IPS-NIHi11 (cell line): ENCODE measurements at regions not wholly inside any gene's neighbourhood (a gene's known extent, or its start where the extent isn't known, plus 50 kb on each side); places are given as distances from the start of the nearest gene placed in this dataset.
"Not testable (repeated sequence)": the region's sequence is repeated elsewhere in the genome, so short reads cannot be mapped to it uniquely, and the experiment has no call there.

Experiments used
- DNase-seq: peaks from one replicate; pipeline ENCODE4 v3.0.0; 2012; ENCODE audit warnings: mixed read lengths, low spot score

GRCh38 chr4:9110700-9111099 lies 59.5 kb upstream of the FAM90A26 start:
- not testable (repeated sequence) for DNase-seq

- DNase-seq, result not testable (repeated sequence)
Measured at GRCh38 chr4:9103148-9103524, 67.1 kb upstream of the FAM90A26 start.

GRCh38 chr4:9102471-9103147 lies 67.6 kb upstream of the FAM90A26 start:
- not testable (repeated sequence) for DNase-seq

GRCh38 chr4:9096330-9096729 lies 73.9 kb upstream of the FAM90A26 start:
- not testable (repeated sequence) for DNase-seq

- not testable (repeated sequence) for DNase-seq
Measured at GRCh38 chr4:9078796-9079195, 91.4 kb upstream of the FAM90A26 start.

GRCh38 chr4:9076974-9077373 lies 93.2 kb upstream of the FAM90A26 start:
- not testable (repeated sequence) for DNase-seq

- DNase-seq, result not testable (repeated sequence)
Measured at GRCh38 chr4:9076486-9076885, 93.7 kb upstream of the FAM90A26 start.

- not testable (repeated sequence) for DNase-seq
Measured at GRCh38 chr4:9073371-9073770, 96.8 kb upstream of the FAM90A26 start.

GRCh38 chr4:9072521-9073220 lies 97.5 kb upstream of the FAM90A26 start:
- not testable (repeated sequence) for DNase-seq

- not testable (repeated sequence) for DNase-seq
Measured at GRCh38 chr4:9067923-9068322, 102.3 kb upstream of the FAM90A26 start.

GRCh38 chr4:9063612-9064011 lies 106.6 kb upstream of the FAM90A26 start:
- not testable (repeated sequence) for DNase-seq

GRCh38 chr4:9024866-9025265 lies 145.3 kb upstream of the FAM90A26 start:
- not testable (repeated sequence) for DNase-seq

GRCh38 chr4:9009792-9010191 lies 138.2 kb upstream of the HMX1 start:
- DNase-seq, result not testable (repeated sequence)

- DNase-seq, result not testable (repeated sequence)
Measured at GRCh38 chr4:9008407-9008806, 136.8 kb upstream of the HMX1 start.

GRCh38 chr4:9001153-9001552 lies 129.5 kb upstream of the HMX1 start:
- DNase-seq, result not testable (repeated sequence)

GRCh38 chr4:9000505-9001001 lies 128.9 kb upstream of the HMX1 start:
- DNase-seq, result peak; percentile 71

- DNase-seq, result not testable (repeated sequence)
Measured at GRCh38 chr4:8992981-8993380, 121.3 kb upstream of the HMX1 start.

GRCh38 chr4:8991449-8991848 lies 119.8 kb upstream of the HMX1 start:
- DNase-seq, result not testable (repeated sequence)

GRCh38 chr4:8990341-8990740 lies 118.7 kb upstream of the HMX1 start:
- not testable (repeated sequence) for DNase-seq

GRCh38 chr4:8985786-8986185 lies 114.1 kb upstream of the HMX1 start:
- DNase-seq, result not testable (repeated sequence)

GRCh38 chr4:8984641-8985040 lies 113.0 kb upstream of the HMX1 start:
- DNase-seq, result not testable (repeated sequence)

- DNase-seq, result not testable (repeated sequence)
Measured at GRCh38 chr4:8983921-8984320, 112.3 kb upstream of the HMX1 start.

- not testable (repeated sequence) for DNase-seq
Measured at GRCh38 chr4:8976466-8977128, 105.0 kb upstream of the HMX1 start.
